ENCODE measurements at regions not wholly inside any gene's neighbourhood (a gene's known extent, or its start where the extent isn't known, plus 50 kb on each side); places are given as distances from the start of the nearest gene placed in this dataset.
"Not testable (repeated sequence)": the region's sequence is repeated elsewhere in the genome, so short reads cannot be mapped to it uniquely, and the experiment has no call there.

DNA sequence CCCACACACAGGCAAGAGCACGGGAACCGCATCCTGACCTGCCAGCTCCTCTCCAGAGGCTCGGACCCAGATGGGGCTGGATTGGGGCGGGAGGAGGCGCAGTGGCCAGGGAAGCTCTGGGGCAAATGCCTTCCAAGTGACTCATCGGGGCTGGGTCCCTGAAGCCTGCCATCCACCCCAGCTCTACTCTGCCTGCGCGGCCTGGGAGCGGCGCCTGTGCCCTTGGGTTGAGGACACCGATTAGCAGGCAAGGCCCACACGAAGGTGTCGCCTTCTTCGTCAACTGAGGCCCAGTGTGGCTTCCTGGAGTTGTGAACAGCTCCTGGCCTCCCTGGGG is 4380.3 kb upstream of the TPTE start:
- not testable (repeated sequence) for TF ChIP-seq CTCF, POLR2A (IDR thresholded peaks at IDR 0.05)
